VCaP (cell line): ENCODE measurements at regions not wholly inside any gene's neighbourhood (a gene's known extent, or its start where the extent isn't known, plus 50 kb on each side); places are given as distances from the start of the nearest gene placed in this dataset.
"Not testable (repeated sequence)": the region's sequence is repeated elsewhere in the genome, so short reads cannot be mapped to it uniquely, and the experiment has no call there.

ENCODE experiments used
- H3K27ac ChIP-seq: fragments of 450-650 bp; 2 replicates; pipeline ENCODE4 v1.5.1; 2017
- CTCF ChIP-seq: fragments of 450-650 bp; conservative IDR thresholded peaks from 2 replicates; pipeline ENCODE4 v1.5.1; 2017; ENCODE audit warnings: mild to moderate bottlenecking, moderate library complexity

DNA sequence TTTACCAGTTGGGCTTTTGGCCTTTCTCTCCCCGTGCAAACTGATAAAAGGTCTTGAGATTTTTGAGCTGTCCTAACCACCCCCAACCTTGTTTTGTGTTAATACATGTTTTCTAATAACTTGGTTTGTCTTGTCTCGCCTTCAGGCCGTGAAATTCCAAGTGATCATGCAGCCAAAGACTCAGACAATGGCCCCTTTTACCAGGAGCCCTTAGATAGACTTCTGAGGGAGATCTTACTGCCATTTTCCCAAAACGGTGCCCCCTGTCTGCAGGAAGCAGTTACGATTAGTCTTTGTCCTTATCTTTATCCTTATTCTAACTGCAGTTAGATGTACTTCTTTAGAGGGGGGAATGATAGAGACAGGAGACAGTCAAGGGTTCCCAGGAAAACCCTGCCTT, 245.3 kb upstream of the HDX start:
- H3K27ac ChIP-seq, result no peak overlapping the region
- no peak for TF ChIP-seq CTCF

- no peak overlapping the region for H3K27ac ChIP-seq
- no peak for TF ChIP-seq CTCF
Observed at GRCh38 chrX:84748965-84749656, 246.9 kb upstream of the HDX start.

DNA sequence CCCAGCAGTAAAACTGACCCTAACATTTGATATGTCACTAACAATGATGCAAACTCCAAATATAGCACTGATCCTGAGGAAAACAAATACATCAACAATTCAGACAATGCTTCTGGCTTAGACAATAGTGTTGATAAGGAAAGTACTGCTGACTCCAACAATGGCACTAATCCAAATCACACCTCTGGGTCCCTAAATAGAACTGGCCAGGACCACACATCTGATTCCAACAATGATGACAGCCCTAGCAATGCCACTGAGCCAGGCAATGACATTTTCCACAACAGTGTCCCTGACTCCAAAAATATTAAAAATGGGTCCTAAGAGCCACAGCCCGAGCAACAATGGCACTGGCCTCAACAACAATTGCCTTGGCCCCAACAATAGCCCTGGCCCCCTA, 243.1 kb upstream of the APOOL start:
- no peak overlapping the region for H3K27ac ChIP-seq
- TF ChIP-seq CTCF, result no peak

DNA sequence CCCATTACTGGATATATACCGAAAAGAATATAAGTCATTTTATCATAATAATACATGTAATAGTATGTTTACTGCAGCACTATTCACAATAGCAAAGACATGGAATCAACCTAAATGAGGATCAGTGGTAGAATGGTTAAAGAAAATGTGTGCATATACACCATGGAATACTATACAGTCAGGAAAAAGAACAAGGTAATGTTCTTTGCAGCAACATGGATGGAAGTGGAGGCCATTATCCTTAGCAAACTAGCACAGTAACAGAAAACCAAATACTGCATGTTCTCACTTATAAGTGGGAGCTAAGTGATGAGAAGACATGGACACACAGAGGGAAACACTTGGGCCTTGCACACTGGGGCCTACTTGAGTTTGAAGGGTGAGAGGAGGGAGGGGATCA, 207.4 kb upstream of the APOOL start:
- no peak for TF ChIP-seq CTCF
- H3K27ac ChIP-seq, result no peak overlapping the region

GRCh38 chrX:84830836-84831235, 172.8 kb upstream of the APOOL start:
- no peak for TF ChIP-seq CTCF
- H3K27ac ChIP-seq, result no peak overlapping the region

DNA sequence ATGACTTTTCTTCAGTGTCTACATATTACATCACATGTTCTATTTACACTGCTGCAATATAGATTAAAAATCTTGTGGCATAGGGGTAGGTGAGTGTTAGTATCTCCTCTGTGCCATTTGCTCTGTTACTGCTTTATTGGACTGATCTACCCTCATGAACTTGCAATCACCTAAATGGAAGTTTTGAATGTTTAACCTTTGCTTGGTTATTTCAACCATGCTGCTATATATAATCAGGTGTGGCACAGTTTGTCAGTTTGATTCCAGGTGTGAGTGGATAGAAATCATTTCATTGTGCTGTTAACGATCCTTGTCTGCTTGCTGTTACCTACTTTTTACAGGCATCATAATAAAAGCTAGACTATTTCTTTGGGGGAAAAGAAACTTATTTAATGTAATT, 157.1 kb upstream of the APOOL start:
- H3K27ac ChIP-seq, result not testable (repeated sequence)

DNA sequence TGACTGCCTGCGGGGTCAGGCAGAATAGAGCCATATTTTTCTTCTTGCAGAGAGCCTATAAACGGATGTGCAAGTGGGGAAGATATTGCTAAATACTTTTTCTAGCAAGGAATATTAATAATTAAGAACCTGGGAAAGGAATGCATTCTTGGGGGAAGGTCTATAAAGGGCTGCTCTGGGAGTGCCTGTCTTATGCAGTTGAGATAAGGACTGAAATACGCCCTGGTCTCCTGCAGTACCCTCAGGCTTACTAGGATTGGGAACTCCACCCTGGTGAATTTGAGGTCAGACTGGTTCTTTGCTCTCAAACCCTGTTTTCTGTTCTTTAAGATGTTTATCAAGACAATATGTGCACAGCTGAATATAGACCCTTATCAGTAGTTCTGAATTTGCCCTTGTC, 152.5 kb upstream of the APOOL start:
- not testable (repeated sequence) for H3K27ac ChIP-seq

DNA sequence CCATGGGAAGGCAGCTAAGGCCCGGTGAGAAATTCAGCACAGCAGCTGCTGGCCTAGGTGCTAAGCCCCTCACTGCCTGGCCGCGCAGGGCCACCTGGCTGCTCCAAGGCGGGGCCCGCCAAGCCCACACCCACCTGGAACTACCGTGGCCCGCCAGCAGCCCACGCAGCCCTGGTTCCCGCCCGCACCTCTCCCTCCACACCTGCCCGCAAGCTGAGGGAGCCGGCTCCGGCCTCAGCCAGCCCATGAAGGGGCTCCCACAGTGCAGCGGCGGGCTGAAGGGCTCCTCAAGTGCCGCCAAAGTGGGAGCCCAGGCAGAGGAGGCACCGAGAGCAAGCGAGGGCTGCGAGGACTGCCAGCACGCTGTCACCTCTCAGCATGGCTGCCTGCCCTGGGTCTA, 146.9 kb upstream of the APOOL start:
- not testable (repeated sequence) for H3K27ac ChIP-seq

DNA sequence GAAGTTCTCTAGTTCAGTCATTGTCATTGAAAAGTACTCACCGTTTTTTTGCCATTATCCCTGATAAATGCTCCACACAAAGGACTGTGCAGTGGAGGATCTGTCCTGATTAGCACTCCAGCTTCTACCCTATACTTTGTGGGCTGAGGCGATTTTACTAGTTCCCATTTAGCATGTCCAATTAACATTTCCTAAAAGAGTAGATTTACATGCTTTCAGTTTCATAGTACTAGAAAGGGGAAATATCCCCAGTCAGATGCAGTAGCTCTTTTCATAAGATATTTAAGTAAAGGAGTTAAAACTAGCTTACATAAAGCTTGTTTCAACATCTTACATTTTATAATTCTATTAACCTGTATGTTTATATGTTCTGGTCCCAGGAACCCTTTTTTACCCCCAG, 144.9 kb upstream of the APOOL start:
- H3K27ac ChIP-seq, result not testable (repeated sequence)

DNA sequence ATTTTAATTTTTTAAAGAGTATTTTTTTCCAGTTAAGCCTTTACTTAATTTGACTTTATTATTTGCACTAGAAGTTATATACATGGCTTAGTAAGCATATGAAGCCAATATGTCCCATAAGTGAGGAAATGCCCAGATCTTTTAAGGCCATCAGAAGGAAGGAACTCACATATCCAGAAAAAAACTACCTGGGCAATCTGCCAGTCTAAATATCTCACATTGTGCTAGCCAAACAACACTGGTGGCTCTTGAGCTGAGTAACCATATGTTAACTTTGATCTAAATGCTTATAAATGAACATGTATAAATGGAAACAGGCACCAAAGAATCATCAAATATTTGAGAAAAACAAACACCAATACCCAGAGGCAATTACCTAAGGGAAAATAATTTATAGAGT, 138.6 kb upstream of the APOOL start:
- TF ChIP-seq CTCF, result no peak
- H3K27ac ChIP-seq, result no peak overlapping the region

- H3K27ac ChIP-seq, result not testable (repeated sequence)
Observed at GRCh38 chrX:84870281-84870680, 133.4 kb upstream of the APOOL start.

GRCh38 chrX:84872160-84872771, 131.4 kb upstream of the APOOL start:
- H3K27ac ChIP-seq, result not testable (repeated sequence)
